Lower lobe of right lung (tissue), 2 donors: ENCODE measurements at regions not wholly inside any gene's neighbourhood (a gene's known extent, or its start where the extent isn't known, plus 50 kb on each side); places are given as distances from the start of the nearest gene placed in this dataset.

Experiments used
- ATAC-seq, 2 donors: fragments of 200-7000 bp; cut with Tn5 transposase; one replicate each; pipeline ENCODE4 v1.9.1; 2020 to 2022; ENCODE audit warnings: mild to moderate bottlenecking in 2 of 2, moderate library complexity in 2 of 2
- DNase-seq: peaks from one replicate; pipeline ENCODE4 v3.0.0-alpha.2; 2020
- H3K27ac ChIP-seq: fragments of 200-600 bp; one replicate; pipeline ENCODE4 v1.8.0; 2022
- H3K27me3 ChIP-seq: fragments of 200-600 bp; one replicate; pipeline ENCODE4 v1.8.0; 2022; ENCODE audit warnings: low read depth
- H3K36me3 ChIP-seq: fragments of 200-600 bp; one replicate; pipeline ENCODE4 v1.8.0; 2022; ENCODE audit warnings: mild to moderate bottlenecking
- H3K4me1 ChIP-seq: fragments of 200-600 bp; one replicate; pipeline ENCODE4 v1.8.0; 2022
- H3K4me3 ChIP-seq: fragments of 200-600 bp; one replicate; pipeline ENCODE4 v1.8.0; 2022; ENCODE audit warnings: mild to moderate bottlenecking
- H3K9me3 ChIP-seq: fragments of 200-600 bp; one replicate; pipeline ENCODE4 v1.8.0; 2022
- CTCF ChIP-seq: fragments of 200-600 bp; IDR thresholded peaks from one replicate; pipeline ENCODE4 v1.8.0; 2022; ENCODE audit warnings: antibody characterized with exemption, mild to moderate bottlenecking
- intact Hi-C: fragments of 100-400 bp; cut with DNase I; formaldehyde crosslinking; loops from one replicate; pipeline ENCODE4 v1.11.0; 2022
- donor health status: DM: no; HTN: yes; CAD: no; lungs with severe emphysema.

GRCh38 chr5:63121471-63121870 lies 542.9 kb downstream of the LRRC70 start:
- intact Hi-C loops = no loop called here
- Histone ChIP-seq H3K36me3 (no peaks in the 10 kb centered on the region), H3K4me1 (no peaks in the 10 kb centered on the region), H3K9me3 (no peaks in the 10 kb centered on the region), H3K27me3 (no peaks in the 10 kb centered on the region), H3K27ac (no peak overlapping the region), H3K4me3 (no peak overlapping the region)
- ATAC-seq (no peak), DNase-seq (no peak)
- no peak for TF ChIP-seq CTCF

- Histone ChIP-seq H3K9me3 (no peaks in the 10 kb centered on the region), H3K27me3 (no peaks in the 10 kb centered on the region), H3K36me3 (no peaks in the 10 kb centered on the region), H3K27ac (no peak overlapping the region), H3K4me1 (no peaks in the 10 kb centered on the region), H3K4me3 (no peak overlapping the region)
- intact Hi-C loops = no loop called here
- ATAC-seq (no peak), DNase-seq (no peak)
- no peak for TF ChIP-seq CTCF
Observed at GRCh38 chr5:63118221-63118620, 539.6 kb downstream of the LRRC70 start.

- Histone ChIP-seq H3K27ac (no peak overlapping the region), H3K4me1 (no peaks in the 10 kb centered on the region), H3K4me3 (no peak overlapping the region), H3K27me3 (no peaks in the 10 kb centered on the region), H3K9me3 (no peaks in the 10 kb centered on the region), H3K36me3 (no peaks in the 10 kb centered on the region)
- no peak for ATAC-seq
- DNase-seq = no peak
- intact Hi-C loops = no loop called here
- TF ChIP-seq CTCF = no peak
Observed at GRCh38 chr5:63111891-63112290, 533.3 kb downstream of the LRRC70 start.

- H3K27ac ChIP-seq = no peak overlapping the region
- DNase-seq (no peak), ATAC-seq (peak in 1 of 2 donors; percentile 19)
- H3K4me3 ChIP-seq = no peak overlapping the region
- H3K27me3 ChIP-seq = no peaks in the 10 kb centered on the region
- no peaks in the 10 kb centered on the region for H3K36me3 ChIP-seq
- no peak for TF ChIP-seq CTCF
- no peaks in the 10 kb centered on the region for H3K9me3 ChIP-seq
- H3K4me1 ChIP-seq = no peaks in the 10 kb centered on the region
- intact Hi-C loops = no loop called here
Observed at GRCh38 chr5:63101870-63102269, 523.3 kb downstream of the LRRC70 start.

- intact Hi-C loops = no loop called here
- H3K27ac ChIP-seq = no peak overlapping the region
- H3K27me3 ChIP-seq = no peaks in the 10 kb centered on the region
- H3K4me3 ChIP-seq = no peak overlapping the region
- no peaks in the 10 kb centered on the region for H3K4me1 ChIP-seq
- no peaks in the 10 kb centered on the region for H3K36me3 ChIP-seq
- ATAC-seq (no peak), DNase-seq (no peak)
- H3K9me3 ChIP-seq = no peaks in the 10 kb centered on the region
- TF ChIP-seq CTCF = no peak
Observed at GRCh38 chr5:63097286-63097685, 518.7 kb downstream of the LRRC70 start.

- no peak for DNase-seq
- no peak for ATAC-seq
- Histone ChIP-seq H3K4me3 (no peak overlapping the region), H3K4me1 (no peaks in the 10 kb centered on the region), H3K9me3 (no peaks in the 10 kb centered on the region), H3K27me3 (no peaks in the 10 kb centered on the region), H3K36me3 (no peaks in the 10 kb centered on the region), H3K27ac (no peak overlapping the region)
- TF ChIP-seq CTCF = no peak
- intact Hi-C loops = no loop called here
Observed at GRCh38 chr5:63094730-63095129, 516.1 kb downstream of the LRRC70 start.
